ENCODE measurements at regions not wholly inside any gene's neighbourhood (a gene's known extent, or its start where the extent isn't known, plus 50 kb on each side); places are given as distances from the start of the nearest gene placed in this dataset.

DNA sequence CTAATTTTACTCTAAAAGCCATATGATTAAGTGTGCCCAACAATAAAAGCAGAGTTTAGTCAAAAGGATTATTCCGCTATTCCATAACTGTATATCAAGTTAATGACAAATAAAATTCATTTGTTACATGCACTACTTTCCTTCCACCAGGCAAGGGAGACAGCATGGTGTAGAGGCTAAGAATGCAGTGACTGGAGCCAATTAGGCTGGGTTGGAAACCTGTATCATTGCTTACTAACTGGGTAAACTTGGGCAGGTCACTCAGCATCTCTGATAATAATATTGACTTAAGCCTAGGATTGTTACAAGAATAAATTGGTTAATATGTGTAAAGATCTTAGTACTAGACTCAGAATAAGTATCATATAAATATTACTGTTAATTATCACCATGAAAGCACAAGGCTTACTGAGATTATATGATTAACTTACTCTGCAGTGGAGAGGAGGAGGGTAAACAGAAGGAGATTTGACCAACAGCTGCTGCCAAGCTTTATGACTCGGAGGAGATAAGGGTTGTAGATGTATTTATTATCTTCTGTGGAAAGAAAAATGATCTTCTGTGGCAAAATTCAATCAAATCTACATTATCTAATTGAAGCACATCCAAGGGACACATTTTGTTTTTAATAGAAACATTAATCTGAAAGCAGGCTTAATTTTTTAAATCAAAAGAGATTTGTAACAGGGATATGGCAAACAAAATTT lies 1459.9 kb downstream of the GRIK2 start:
- TF ChIP-seq ZFX (IDR thresholded peaks at IDR 0.05; ENCODE audit: borderline replicate concordance) = no peak
- no peak overlapping the region for H3K27ac ChIP-seq

DNA sequence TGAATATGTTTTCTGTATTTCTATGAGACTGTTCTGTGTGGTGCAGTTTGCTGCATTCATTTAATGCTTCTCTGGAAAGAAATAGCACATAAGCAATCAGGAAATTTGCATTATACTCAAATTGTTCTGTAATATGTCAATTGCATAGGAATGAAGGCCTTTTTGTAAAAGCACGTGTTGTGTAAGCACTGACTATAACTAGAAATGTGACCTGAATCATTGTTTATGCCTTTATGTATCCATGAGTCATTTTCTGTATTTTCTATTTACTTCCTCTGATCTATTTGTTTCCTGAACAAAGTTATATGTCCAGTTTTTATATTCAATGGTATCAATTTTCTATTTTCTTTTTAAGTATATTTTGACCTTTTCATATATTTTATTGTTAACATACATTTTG lies 1455.3 kb downstream of the GRIK2 start:
- no peak for TF ChIP-seq ZFX (IDR thresholded peaks at IDR 0.05; ENCODE audit: borderline replicate concordance)
- TF ChIP-seq, protein P1, sequence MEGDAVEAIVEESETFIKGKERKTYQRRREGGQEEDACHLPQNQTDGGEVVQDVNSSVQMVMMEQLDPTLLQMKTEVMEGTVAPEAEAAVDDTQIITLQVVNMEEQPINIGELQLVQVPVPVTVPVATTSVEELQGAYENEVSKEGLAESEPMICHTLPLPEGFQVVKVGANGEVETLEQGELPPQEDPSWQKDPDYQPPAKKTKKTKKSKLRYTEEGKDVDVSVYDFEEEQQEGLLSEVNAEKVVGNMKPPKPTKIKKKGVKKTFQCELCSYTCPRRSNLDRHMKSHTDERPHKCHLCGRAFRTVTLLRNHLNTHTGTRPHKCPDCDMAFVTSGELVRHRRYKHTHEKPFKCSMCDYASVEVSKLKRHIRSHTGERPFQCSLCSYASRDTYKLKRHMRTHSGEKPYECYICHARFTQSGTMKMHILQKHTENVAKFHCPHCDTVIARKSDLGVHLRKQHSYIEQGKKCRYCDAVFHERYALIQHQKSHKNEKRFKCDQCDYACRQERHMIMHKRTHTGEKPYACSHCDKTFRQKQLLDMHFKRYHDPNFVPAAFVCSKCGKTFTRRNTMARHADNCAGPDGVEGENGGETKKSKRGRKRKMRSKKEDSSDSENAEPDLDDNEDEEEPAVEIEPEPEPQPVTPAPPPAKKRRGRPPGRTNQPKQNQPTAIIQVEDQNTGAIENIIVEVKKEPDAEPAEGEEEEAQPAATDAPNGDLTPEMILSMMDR (IDR thresholded peaks at IDR 0.05) = no peak
- no peak overlapping the region for H3K27ac ChIP-seq

DNA sequence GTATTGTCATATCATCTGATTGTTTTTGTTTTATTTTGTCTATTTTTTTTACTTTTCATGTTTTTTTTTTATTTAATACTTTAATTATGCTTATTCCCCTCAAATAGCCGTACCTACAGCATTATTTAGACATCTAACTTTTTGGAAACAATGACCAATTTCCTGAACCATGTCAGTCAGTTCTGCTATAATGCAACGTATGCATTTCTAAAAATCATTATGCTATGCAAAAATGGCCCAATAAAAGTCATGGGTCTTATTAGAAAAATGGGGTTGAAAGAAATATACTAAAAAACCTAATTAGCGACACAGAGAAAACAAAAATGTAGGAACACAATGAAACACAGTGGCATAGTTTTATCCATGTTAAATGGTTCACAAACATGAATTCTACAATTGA lies 1454.7 kb downstream of the GRIK2 start:
- no peak overlapping the region for H3K27ac ChIP-seq
- TF ChIP-seq, protein P1 (IDR thresholded peaks at IDR 0.05) = no peak
- no peak for TF ChIP-seq ZFX (IDR thresholded peaks at IDR 0.05; ENCODE audit: borderline replicate concordance)

DNA sequence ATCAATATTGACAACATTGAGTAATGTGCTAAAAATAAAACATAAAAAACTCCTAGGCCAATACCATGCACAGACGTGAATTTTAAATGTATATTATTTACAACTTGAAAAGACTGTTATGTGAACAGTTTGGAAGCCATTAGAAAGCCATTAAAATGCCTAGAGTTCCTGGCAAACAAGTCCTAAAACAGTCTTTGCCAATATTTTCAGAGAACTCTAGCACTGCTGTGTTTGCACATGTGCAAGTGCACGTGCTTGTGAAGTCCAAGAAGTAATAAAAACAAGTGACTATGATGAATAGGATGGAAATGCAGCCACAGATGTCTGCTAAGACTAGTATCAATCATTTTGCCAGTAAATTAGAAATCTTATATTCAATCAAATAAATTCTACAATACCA lies 1447.6 kb downstream of the GRIK2 start:
- TF ChIP-seq, protein P1 (IDR thresholded peaks at IDR 0.05) = no peak
- no peak for TF ChIP-seq ZFX (IDR thresholded peaks at IDR 0.05; ENCODE audit: borderline replicate concordance)
- H3K27ac ChIP-seq = no peak overlapping the region

DNA sequence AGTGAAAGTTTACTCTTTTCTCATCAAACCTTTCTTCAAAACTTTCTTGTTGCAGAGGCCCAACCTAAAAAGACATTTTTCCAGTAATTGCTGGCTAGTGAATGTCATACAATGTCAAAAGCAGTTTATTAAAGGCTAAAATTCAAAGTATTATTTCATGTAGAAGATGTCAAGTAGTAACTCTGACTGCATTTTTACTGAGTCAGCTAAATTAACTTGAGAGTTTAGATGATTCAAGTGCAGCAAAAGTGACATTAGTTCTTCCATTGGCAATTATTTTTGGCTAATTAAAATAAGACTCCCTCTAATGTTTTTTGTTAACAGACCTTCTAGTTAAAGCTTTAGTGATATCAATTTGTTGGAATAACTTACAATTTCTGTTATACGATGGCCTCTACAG lies 1438.5 kb downstream of the GRIK2 start:
- H3K27ac ChIP-seq = no peak overlapping the region
- TF ChIP-seq, protein P1 (IDR thresholded peaks at IDR 0.05) = no peak
- no peak for TF ChIP-seq ZFX (IDR thresholded peaks at IDR 0.05; ENCODE audit: borderline replicate concordance)

DNA sequence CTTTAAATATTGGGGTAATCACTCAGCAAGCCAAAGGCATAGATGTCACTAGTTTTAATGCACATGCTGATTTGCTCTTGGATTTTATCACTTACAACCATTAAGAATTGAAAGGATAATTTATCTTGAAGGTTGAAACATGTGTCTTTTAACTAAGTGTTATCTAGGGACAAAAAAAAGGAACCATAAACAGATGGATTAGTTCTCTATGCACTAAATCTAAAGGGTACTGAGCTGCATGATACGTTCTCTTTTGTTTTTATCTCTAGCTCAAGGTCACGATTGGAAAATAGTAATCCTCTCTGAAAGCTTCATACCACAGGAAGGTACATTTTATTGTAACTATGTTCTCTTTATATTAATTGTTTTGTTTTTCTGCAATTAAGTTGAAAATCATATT lies 1426.6 kb downstream of the GRIK2 start:
- no peak overlapping the region for H3K27ac ChIP-seq
- TF ChIP-seq ZFX (IDR thresholded peaks at IDR 0.05; ENCODE audit: borderline replicate concordance) = no peak
- TF ChIP-seq, protein P1 (IDR thresholded peaks at IDR 0.05) = no peak

DNA sequence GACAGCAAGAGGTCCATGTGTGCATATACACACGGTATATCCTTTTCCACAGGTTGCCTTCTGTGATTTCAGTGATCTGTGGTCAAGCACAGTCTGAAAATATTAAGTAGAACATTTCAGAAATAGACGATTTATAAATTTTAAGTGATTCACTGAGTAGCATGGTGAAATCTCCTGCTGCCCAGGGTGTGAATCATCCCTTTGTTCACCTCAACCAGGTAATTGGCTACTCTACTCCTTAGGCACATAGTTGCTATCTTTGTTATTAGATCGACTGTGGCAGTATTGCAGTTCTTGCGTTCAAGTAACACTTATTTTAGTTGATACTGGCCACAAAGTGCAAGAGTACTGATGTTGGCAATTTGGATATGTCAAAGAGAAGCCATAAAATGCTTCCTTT lies 1421.7 kb downstream of the GRIK2 start:
- TF ChIP-seq ZFX (IDR thresholded peaks at IDR 0.05; ENCODE audit: borderline replicate concordance) = no peak
- TF ChIP-seq, protein P1 (IDR thresholded peaks at IDR 0.05) = no peak
- H3K27ac ChIP-seq = no peak overlapping the region

All from 22Rv1 (cell line).